ENCODE measurements at regions not wholly inside any gene's neighbourhood (a gene's known extent, or its start where the extent isn't known, plus 50 kb on each side); places are given as distances from the start of the nearest gene placed in this dataset.

DNA sequence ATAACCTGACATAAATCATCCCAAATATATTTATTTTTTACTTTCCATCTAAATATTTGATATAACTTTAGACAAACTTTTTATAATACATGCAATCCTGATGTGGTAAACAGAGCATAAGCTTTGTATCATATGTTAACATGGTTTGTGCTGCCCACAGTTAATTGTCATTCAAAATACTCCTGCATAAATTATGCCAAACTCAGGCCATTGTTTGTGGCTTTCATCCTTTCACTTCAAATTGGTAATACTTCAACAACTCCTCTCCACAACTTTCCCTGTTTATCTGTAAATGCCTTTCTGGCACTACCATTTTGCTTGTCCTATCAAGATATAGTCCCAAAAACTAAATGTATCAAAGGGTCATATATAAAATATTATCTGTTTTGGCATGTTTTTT lies 586.7 kb downstream of the HINT1 start:
- BruUV-seq (replicated peaks): no TSS peak
- TF ChIP-seq, protein P1, sequence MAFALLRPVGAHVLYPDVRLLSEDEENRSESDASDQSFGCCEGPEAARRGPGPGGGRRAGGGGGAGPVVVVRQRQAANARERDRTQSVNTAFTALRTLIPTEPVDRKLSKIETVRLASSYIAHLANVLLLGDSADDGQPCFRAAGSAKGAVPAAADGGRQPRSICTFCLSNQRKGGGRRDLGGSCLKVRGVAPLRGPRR (CRISPR knock-in tag; IDR thresholded peaks at IDR 0.05): no peak
- TF ChIP-seq NFXL1 (CRISPR knock-in tag; IDR thresholded peaks at IDR 0.05) (no peak), ZNF696 (CRISPR knock-in tag; conservative IDR thresholded peaks at IDR 0.05) (no peak), FOXP1 (CRISPR knock-in tag; IDR thresholded peaks at IDR 0.05) (no peak), NRF1 (conservative IDR thresholded peaks at IDR 0.05 in 1 of 2, IDR thresholded peaks at IDR 0.05 in 1 of 2) (no peak), MBD2 (IDR thresholded peaks at IDR 0.05; ENCODE audit: borderline replicate concordance, low read depth) (no peak), HDAC3 (IDR thresholded peaks at IDR 0.05; ENCODE audit: borderline replicate concordance, partially characterized antibody) (no peak), HSF4 (CRISPR knock-in tag; IDR thresholded peaks at IDR 0.05; ENCODE audit: borderline replicate concordance) (no peak), ZKSCAN1 (IDR thresholded peaks at IDR 0.05; ENCODE audit: low read depth, low read length) (no peak), ZNF395 (CRISPR knock-in tag; IDR thresholded peaks at IDR 0.05) (no peak), CCNT2 (IDR thresholded peaks at IDR 0.05; ENCODE audit: borderline replicate concordance, extremely low read depth, insufficient read length, low read depth, low read length) (no peak), ADNP (tag; IDR thresholded peaks at IDR 0.05) (no peak), ZNF436 (CRISPR knock-in tag; IDR thresholded peaks at IDR 0.05) (no peak), SOX6 (IDR thresholded peaks at IDR 0.05) (no peak), ZNF143 (CRISPR knock-in tag; IDR thresholded peaks at IDR 0.05) (no peak)
- TF ChIP-seq, protein P2, sequence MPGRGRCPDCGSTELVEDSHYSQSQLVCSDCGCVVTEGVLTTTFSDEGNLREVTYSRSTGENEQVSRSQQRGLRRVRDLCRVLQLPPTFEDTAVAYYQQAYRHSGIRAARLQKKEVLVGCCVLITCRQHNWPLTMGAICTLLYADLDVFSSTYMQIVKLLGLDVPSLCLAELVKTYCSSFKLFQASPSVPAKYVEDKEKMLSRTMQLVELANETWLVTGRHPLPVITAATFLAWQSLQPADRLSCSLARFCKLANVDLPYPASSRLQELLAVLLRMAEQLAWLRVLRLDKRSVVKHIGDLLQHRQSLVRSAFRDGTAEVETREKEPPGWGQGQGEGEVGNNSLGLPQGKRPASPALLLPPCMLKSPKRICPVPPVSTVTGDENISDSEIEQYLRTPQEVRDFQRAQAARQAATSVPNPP (IDR thresholded peaks at IDR 0.05; ENCODE audit: borderline replicate concordance, insufficient read depth, insufficient read length): no peak
- TF ChIP-seq, protein P3, sequence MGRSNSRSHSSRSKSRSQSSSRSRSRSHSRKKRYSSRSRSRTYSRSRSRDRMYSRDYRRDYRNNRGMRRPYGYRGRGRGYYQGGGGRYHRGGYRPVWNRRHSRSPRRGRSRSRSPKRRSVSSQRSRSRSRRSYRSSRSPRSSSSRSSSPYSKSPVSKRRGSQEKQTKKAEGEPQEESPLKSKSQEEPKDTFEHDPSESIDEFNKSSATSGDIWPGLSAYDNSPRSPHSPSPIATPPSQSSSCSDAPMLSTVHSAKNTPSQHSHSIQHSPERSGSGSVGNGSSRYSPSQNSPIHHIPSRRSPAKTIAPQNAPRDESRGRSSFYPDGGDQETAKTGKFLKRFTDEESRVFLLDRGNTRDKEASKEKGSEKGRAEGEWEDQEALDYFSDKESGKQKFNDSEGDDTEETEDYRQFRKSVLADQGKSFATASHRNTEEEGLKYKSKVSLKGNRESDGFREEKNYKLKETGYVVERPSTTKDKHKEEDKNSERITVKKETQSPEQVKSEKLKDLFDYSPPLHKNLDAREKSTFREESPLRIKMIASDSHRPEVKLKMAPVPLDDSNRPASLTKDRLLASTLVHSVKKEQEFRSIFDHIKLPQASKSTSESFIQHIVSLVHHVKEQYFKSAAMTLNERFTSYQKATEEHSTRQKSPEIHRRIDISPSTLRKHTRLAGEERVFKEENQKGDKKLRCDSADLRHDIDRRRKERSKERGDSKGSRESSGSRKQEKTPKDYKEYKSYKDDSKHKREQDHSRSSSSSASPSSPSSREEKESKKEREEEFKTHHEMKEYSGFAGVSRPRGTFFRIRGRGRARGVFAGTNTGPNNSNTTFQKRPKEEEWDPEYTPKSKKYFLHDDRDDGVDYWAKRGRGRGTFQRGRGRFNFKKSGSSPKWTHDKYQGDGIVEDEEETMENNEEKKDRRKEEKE (IDR thresholded peaks at IDR 0.05; ENCODE audit: borderline replicate concordance in 1 of 2, control insufficient read depth in 1 of 2, low read depth in 2 of 2, low read length in 1 of 2): no peak
- Histone ChIP-seq H3K27ac (ENCODE audit: extremely low read depth, low read depth, low read length) (no peak overlapping the region), H3K9me1 (ENCODE audit: control insufficient read depth, insufficient read depth, low read length) (no peaks in the 10 kb centered on the region), H3K9ac (ENCODE audit: insufficient read depth in 1 of 2, low read depth in 2 of 2, low read length in 2 of 2) (no peak overlapping the region), H3K27me3 (ENCODE audit: control insufficient read depth in 2 of 2, insufficient read depth in 2 of 2, low read length in 2 of 2) (no peaks in the 10 kb centered on the region), H3K9me3 (replicated peaks; ENCODE audit: control insufficient read depth, insufficient read depth, low read depth, low read length) (no peaks in the 10 kb centered on the region), H3K36me3 (ENCODE audit: control insufficient read depth, insufficient read depth, low read length) (no peaks in the 10 kb centered on the region), H3K4me2 (ENCODE audit: insufficient read depth, low read length) (no peak overlapping the region), H3K4me1 (replicated peaks in 1 of 2; ENCODE audit: control insufficient read depth in 2 of 2, insufficient read depth in 2 of 2, low read length in 2 of 2) (no peaks in the 10 kb centered on the region), H4K20me1 (replicated peaks; ENCODE audit: control insufficient read depth, insufficient read depth, low read length) (no peaks in the 10 kb centered on the region), H3K4me3 (no peak overlapping the region), H2AFZ (ENCODE audit: low read depth, low read length) (no peak overlapping the region), H3K79me2 (ENCODE audit: control insufficient read depth, insufficient read depth, low read length) (no peaks in the 10 kb centered on the region)
- FAIRE-seq: no peak
- no peak for DNase-seq (ENCODE audit: extremely low read depth in 1 of 4, low spot score in 3 of 4)
- ChIA-PET CTCF (ENCODE audit: low intra/inter-chr PET ratio) (no interaction called here), POLR2A (no interaction called here)
- in situ Hi-C loops (cut with MboI) (no loop called here), intact Hi-C loops (cut with micrococcal nuclease) (no loop called here)
- ATAC-seq: no peak
